Loucy (cell line): ENCODE measurements at regions not wholly inside any gene's neighbourhood (a gene's known extent, or its start where the extent isn't known, plus 50 kb on each side); places are given as distances from the start of the nearest gene placed in this dataset.

ENCODE experiments used
- EZH2phosphoT487 ChIP-seq: fragments of 200-600 bp; IDR thresholded peaks from 2 replicates; pipeline ENCODE4 v1.6.1; 2018; ENCODE audit warnings: antibody characterized with exemption, mild to moderate bottlenecking, moderate library complexity, borderline replicate concordance
- TF ChIP-seq, protein P1 (sequence below): fragments of 200-600 bp; sonication (generic); conservative IDR thresholded peaks from 2 replicates; pipeline ENCODE4 v1.5.1; 2014; ENCODE audit warnings: mild to moderate bottlenecking, antibody characterized with exemption, low read length

GRCh38 chr1:5680600-5680999, 311.6 kb downstream of the NPHP4 start:
- TF ChIP-seq, protein P1, sequence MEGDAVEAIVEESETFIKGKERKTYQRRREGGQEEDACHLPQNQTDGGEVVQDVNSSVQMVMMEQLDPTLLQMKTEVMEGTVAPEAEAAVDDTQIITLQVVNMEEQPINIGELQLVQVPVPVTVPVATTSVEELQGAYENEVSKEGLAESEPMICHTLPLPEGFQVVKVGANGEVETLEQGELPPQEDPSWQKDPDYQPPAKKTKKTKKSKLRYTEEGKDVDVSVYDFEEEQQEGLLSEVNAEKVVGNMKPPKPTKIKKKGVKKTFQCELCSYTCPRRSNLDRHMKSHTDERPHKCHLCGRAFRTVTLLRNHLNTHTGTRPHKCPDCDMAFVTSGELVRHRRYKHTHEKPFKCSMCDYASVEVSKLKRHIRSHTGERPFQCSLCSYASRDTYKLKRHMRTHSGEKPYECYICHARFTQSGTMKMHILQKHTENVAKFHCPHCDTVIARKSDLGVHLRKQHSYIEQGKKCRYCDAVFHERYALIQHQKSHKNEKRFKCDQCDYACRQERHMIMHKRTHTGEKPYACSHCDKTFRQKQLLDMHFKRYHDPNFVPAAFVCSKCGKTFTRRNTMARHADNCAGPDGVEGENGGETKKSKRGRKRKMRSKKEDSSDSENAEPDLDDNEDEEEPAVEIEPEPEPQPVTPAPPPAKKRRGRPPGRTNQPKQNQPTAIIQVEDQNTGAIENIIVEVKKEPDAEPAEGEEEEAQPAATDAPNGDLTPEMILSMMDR, result no peak
- no peak for TF ChIP-seq EZH2phosphoT487
